HCT116 (cell line): ENCODE measurements at regions not wholly inside any gene's neighbourhood (a gene's known extent, or its start where the extent isn't known, plus 50 kb on each side); places are given as distances from the start of the nearest gene placed in this dataset.
"Not testable (repeated sequence)": the region's sequence is repeated elsewhere in the genome, so short reads cannot be mapped to it uniquely, and the experiment has no call there.

Experiments
- ATAC-seq: fragments of 200-7000 bp; cut with Tn5 transposase; 2 replicates; pipeline ENCODE4 v1.9.1; 2020; ENCODE audit warnings: mild to moderate bottlenecking, moderate library complexity
- BruUV-seq: library from RNA; stranded (reverse); fragments of 400-500 nt; replicated peaks from 2 replicates; lab custom pipeline; 2021; lab: Mats Ljungman, UMichigan
- CTCF ChIA-PET: fragments of 300-600 bp; sonication (Branson Sonifier 250); formaldehyde crosslinking; loops from one replicate; lab custom pipeline; 2021; ENCODE audit warnings: antibody characterized with exemption; lab: Charles Lee
- POLR2A ChIA-PET: fragments of 300-600, 350-600 bp; sonication (Branson Sonifier 250); formaldehyde crosslinking; loops from one replicate; lab custom pipeline; 2021; ENCODE audit warnings: antibody characterized with exemption; lab: Charles Lee
- RAD21 ChIA-PET, 2 experiments: fragments of 300-600 bp; sonication (Branson Sonifier 250); formaldehyde crosslinking; loops; one replicate each; lab custom pipeline; 2023; ENCODE audit warnings: low total read pairs in 2 of 2; ENCODE audit not compliant: uncharacterized antibody in 2 of 2, unreplicated experiment in 2 of 2, low non-redundant PET in 1 of 2; lab: Charles Lee
- DNase-seq: peaks from one replicate; pipeline ENCODE4 v3.0.0-alpha.2; 2010; ENCODE audit warnings: low read depth, low spot score
- H2AFZ ChIP-seq: fragments of 200-600 bp; shearing (Covaris generic), sonication (generic); 2 replicates; pipeline ENCODE4 v1.6.1; 2017; ENCODE audit warnings: low read depth, mixed run types, mixed read lengths, antibody characterized with exemption, low read length; ENCODE audit not compliant: poor library complexity, severe bottlenecking
- H3K27ac ChIP-seq: 2 replicates; pipeline ENCODE4 v1.5.1; 2012; ENCODE audit warnings: low read depth, low read length
- H3K27me3 ChIP-seq: fragments of 200-600 bp; sonication (generic); 2 replicates; pipeline ENCODE4 v1.6.1; 2016; ENCODE audit warnings: mixed run types, low read length, mixed read lengths; ENCODE audit not compliant: insufficient read depth
- H3K36me3 ChIP-seq, 2 experiments: fragments of 200-500 bp in 1 of 2; fragments of 200-600 bp in 1 of 2; sonication (Bioruptor generic) in 1 of 2; sonication (generic) in 1 of 2; 2 replicates each; pipeline versions ENCODE4 v1.5.1 to v1.6.1; 2014 to 2016; ENCODE audit warnings: low read length in 2 of 2, inconsistent platforms in 1 of 2, mixed read lengths in 1 of 2, mixed run types in 1 of 2; ENCODE audit not compliant: insufficient read depth in 2 of 2, control insufficient read depth in 1 of 2
- H3K4me1 ChIP-seq, 2 experiments: fragments of 200-600 bp in 1 of 2; sonication (generic) in 1 of 2; 2 replicates each; pipeline versions ENCODE4 v1.5.1 to v1.6.1; 2012 to 2017; ENCODE audit warnings: low read length in 2 of 2, inconsistent platforms in 1 of 2, mild to moderate bottlenecking in 1 of 2, mixed read lengths in 1 of 2, mixed run types in 1 of 2, moderate library complexity in 1 of 2; ENCODE audit not compliant: insufficient read depth in 2 of 2, control insufficient read depth in 1 of 2
- H3K4me2 ChIP-seq: fragments of 200-600 bp; sonication (generic); 2 replicates; pipeline ENCODE4 v1.6.1; 2017; ENCODE audit warnings: mixed run types, low read length, mixed read lengths
- H3K4me3 ChIP-seq, 2 experiments: fragments of 200-600 bp in 1 of 2; sonication (generic) in 1 of 2; replicated peaks in 1 of 2; 2 replicates each; pipeline ENCODE4 v1.5.1; 2011 to 2016; ENCODE audit warnings: low read length in 2 of 2, control low read depth in 1 of 2, low read depth in 1 of 2, mild to moderate bottlenecking in 1 of 2, mixed read lengths in 1 of 2, mixed run types in 1 of 2
- H3K79me2 ChIP-seq: fragments of 200-600 bp; sonication (generic); 2 replicates; pipeline ENCODE4 v1.6.1; 2017; ENCODE audit warnings: mild to moderate bottlenecking, mixed run types, low read length, moderate library complexity, mixed read lengths; ENCODE audit not compliant: insufficient read depth
- H3K9ac ChIP-seq: fragments of 200-600 bp; sonication (generic); 2 replicates; pipeline ENCODE4 v1.6.1; 2016; ENCODE audit warnings: low read length, mixed read lengths
- H3K9me2 ChIP-seq: fragments of 200-600 bp; sonication (generic), shearing (Covaris generic); 2 replicates; pipeline ENCODE4 v1.6.1; 2017; ENCODE audit warnings: mixed run types, mild to moderate bottlenecking, moderate library complexity; ENCODE audit not compliant: insufficient read depth
- H3K9me3 ChIP-seq, 2 experiments: fragments of 200-500 bp in 1 of 2; fragments of 200-600 bp in 1 of 2; sonication (Bioruptor generic) in 1 of 2; sonication (generic) in 1 of 2; 2 replicates each; pipeline ENCODE4 v1.6.1; 2014 to 2017; ENCODE audit warnings: low read length in 2 of 2, mixed read lengths in 2 of 2, inconsistent platforms in 1 of 2, low read depth in 1 of 2, mild to moderate bottlenecking in 1 of 2, mixed run types in 1 of 2, moderate library complexity in 1 of 2; ENCODE audit not compliant: control insufficient read depth in 1 of 2, insufficient read depth in 1 of 2
- H4K20me1 ChIP-seq: fragments of 200-600 bp; sonication (generic), shearing (Covaris generic); 2 replicates; pipeline ENCODE4 v1.6.1; 2017; ENCODE audit warnings: mixed run types, mild to moderate bottlenecking, moderate library complexity; ENCODE audit not compliant: insufficient read depth
- CBX3 ChIP-seq: IDR thresholded peaks from 2 replicates; pipeline ENCODE4 v1.6.1; 2012; ENCODE audit warnings: low read depth
- EZH2 ChIP-seq: fragments of 200-600 bp; sonication (generic); IDR thresholded peaks from 2 replicates; pipeline ENCODE4 v1.6.1; 2017; ENCODE audit warnings: antibody characterized with exemption, mixed run types
- POLR2AphosphoS5 ChIP-seq: IDR thresholded peaks from 2 replicates; pipeline ENCODE4 v1.6.1; 2011; ENCODE audit warnings: mild to moderate bottlenecking, low read depth, low read length, moderate library complexity
- RAD21 ChIP-seq: IDR thresholded peaks from 2 replicates; pipeline ENCODE4 v1.6.1; 2012; ENCODE audit warnings: low read depth, mild to moderate bottlenecking
- SP1 ChIP-seq: IDR thresholded peaks from 2 replicates; pipeline ENCODE4 v1.6.1; 2012; ENCODE audit warnings: low read depth
- TCF7L2 ChIP-seq: IDR thresholded peaks from 2 replicates; pipeline ENCODE4 v1.7.0; 2011; ENCODE audit warnings: borderline replicate concordance, inconsistent platforms; ENCODE audit not compliant: insufficient read depth, insufficient read length; ENCODE audit errors: extremely low read depth
- ZNF274 ChIP-seq: fragments of 200-500 bp; sonication (Bioruptor generic); IDR thresholded peaks from 2 replicates; pipeline ENCODE4 v1.6.1; 2014; ENCODE audit warnings: mild to moderate bottlenecking, low read depth, low read length, inconsistent platforms
- intact Hi-C: fragments of 100-400 bp; cut with micrococcal nuclease; formaldehyde crosslinking; loops from 2 replicates; pipeline ENCODE4 v1.10.0; 2022

- no peak for TF ChIP-seq TCF7L2
- TF ChIP-seq, all 23 proteins: peak for 0
Measured at GRCh38 chr16:48062681-48063080, 93.1 kb downstream of the ABCC12 start (continued).

GRCh38 chr16:48059936-48060335 lies 95.9 kb downstream of the ABCC12 start:
- no peak overlapping the region for H3K4me2 ChIP-seq
- no peak overlapping the region for H3K4me3 ChIP-seq
- no peaks in the 10 kb centered on the region for H3K9me2 ChIP-seq
- H3K9me3 ChIP-seq, result no peaks in the 10 kb centered on the region
- no peaks in the 10 kb centered on the region for H4K20me1 ChIP-seq
- no peak for DNase-seq
- H3K79me2 ChIP-seq, result no peaks in the 10 kb centered on the region
- ATAC-seq, result no peak
- BruUV-seq, result no TSS peak
- intact Hi-C loops, result loop anchor here (5.0 to 10.0 kb wide), 2 partner anchors 915 to 1023 kb away; partner anchors contain the start of gene NETO2
- ChIA-PET RAD21 (no interaction called here), POLR2A (no interaction called here), CTCF (no interaction called here)
- no peaks in the 10 kb centered on the region for H3K27me3 ChIP-seq
- TF ChIP-seq EZH2 (no peak), TCF7L2 (no peak), RAD21 (no peak), ZNF274 (no peak), SP1 (no peak), CBX3 (no peak), POLR2AphosphoS5 (no peak)
- no peaks in the 10 kb centered on the region for H3K36me3 ChIP-seq
- no peak overlapping the region for H2AFZ ChIP-seq
- H3K4me1 ChIP-seq, result peaks cover 0 to 3% of the 10 kb centered on the region in 2 experiments; a peak in 1 of 4 replicates
- H3K27ac ChIP-seq, result no peak overlapping the region
- H3K9ac ChIP-seq, result no peak overlapping the region

GRCh38 chr16:48059190-48059589 lies 96.6 kb downstream of the ABCC12 start:
- RAD21 ChIA-PET, H4K20me1 ChIP-seq, H3K79me2 ChIP-seq, H3K27ac ChIP-seq, H3K9ac ChIP-seq, H3K4me2 ChIP-seq, H3K4me3 ChIP-seq, BruUV-seq, CTCF ChIA-PET, ATAC-seq, H2AFZ ChIP-seq, POLR2A ChIA-PET, H3K9me3 ChIP-seq, H3K9me2 ChIP-seq, DNase-seq, H3K36me3 ChIP-seq, H3K27me3 ChIP-seq, H3K4me1 ChIP-seq: not testable (repeated sequence)
- intact Hi-C loops, result loop anchor here (5.0 to 10.0 kb wide), 2 partner anchors 914 to 1022 kb away; partner anchors contain the start of gene NETO2
